Islet precursor cell (in vitro differentiated cells): ENCODE measurements at regions not wholly inside any gene's neighbourhood (a gene's known extent, or its start where the extent isn't known, plus 50 kb on each side); places are given as distances from the start of the nearest gene placed in this dataset.

Experiments
- DNase-seq: peaks from one replicate; pipeline ENCODE4 v3.0.0-alpha.2; 2018

GRCh38 chr20:24798930-24799705 is 150.0 kb upstream of the CST7 start:
- DNase-seq, result no peak

GRCh38 chr20:24799971-24800580 is 149.0 kb upstream of the CST7 start:
- DNase-seq, result no peak

GRCh38 chr20:24802286-24802820 is 146.7 kb upstream of the CST7 start:
- no peak for DNase-seq

- peak; percentile 70 for DNase-seq
Observed at GRCh38 chr20:24804481-24805206, 144.4 kb upstream of the CST7 start.

GRCh38 chr20:24805456-24806238 is 143.4 kb upstream of the CST7 start:
- DNase-seq, result no peak

GRCh38 chr20:24806705-24807676 is 142.1 kb upstream of the CST7 start:
- DNase-seq, result no peak

GRCh38 chr20:24808616-24809015 is 140.5 kb upstream of the CST7 start:
- DNase-seq, result no peak

DNA sequence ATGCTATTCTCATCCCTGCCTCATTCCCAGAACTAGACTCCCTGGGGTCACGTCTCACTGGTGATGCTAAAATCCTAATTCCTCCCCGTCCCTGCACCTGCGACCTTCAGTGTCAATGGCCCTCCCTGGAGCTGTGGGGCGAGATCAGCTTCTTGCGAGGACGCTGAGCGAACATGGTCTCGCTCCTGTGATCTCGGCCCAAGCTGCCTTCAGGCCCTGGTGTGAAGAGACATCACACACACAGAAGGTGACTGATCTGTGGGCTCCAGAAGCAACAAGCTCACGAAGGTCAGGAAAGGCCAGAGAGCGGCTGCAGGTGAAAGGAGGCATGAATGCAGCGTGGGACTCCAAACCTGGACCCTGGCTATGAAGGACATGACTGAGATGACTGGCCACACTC is 139.5 kb upstream of the CST7 start:
- no peak for DNase-seq

GRCh38 chr20:24810676-24811407 is 138.2 kb upstream of the CST7 start:
- DNase-seq, result no peak

GRCh38 chr20:24812373-24812772 is 136.7 kb upstream of the CST7 start:
- DNase-seq, result no peak

DNA sequence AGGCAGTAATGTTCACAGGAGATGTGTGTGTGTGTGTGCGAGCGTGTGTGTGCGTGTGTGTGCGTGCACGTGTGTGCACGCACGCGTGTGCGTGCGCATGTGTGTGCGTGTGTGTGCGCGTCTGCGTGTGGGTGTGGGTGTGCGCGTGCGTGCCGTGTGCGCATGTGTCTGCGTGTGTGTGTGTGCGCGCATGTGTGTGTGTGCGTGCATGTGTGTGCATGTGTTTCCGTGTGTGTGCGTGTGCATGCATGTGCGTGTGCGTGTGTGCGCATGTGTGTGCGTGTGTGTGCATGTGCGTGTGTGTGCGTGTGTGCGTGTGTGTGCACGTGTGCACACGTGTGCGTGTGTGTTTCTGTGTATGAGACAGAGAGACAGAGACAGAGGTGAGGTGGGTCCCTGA is 136.0 kb upstream of the CST7 start:
- DNase-seq, result no peak

DNA sequence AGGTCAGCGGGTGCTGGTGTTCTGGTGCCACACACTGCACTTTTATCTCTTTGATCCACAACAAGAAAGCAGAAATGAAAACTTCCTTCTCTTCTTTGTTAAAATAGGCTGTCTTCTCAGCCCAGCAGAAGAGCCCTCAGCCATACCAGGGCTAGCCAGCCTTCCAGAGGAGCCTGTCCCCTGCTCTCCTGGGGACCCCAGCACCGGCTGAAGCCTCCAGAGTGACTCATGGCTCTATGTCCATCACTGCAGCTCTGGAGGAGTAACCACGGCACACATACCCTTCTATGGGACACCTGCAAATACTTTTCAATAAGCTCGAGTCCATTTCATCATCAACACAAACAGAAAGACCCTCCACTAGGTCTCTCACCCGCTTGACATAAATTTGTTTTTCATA is 135.6 kb upstream of the CST7 start:
- no peak for DNase-seq

- DNase-seq, result no peak
Observed at GRCh38 chr20:24813936-24814335, 135.1 kb upstream of the CST7 start.

GRCh38 chr20:24814556-24815195 is 134.4 kb upstream of the CST7 start:
- no peak for DNase-seq

DNA sequence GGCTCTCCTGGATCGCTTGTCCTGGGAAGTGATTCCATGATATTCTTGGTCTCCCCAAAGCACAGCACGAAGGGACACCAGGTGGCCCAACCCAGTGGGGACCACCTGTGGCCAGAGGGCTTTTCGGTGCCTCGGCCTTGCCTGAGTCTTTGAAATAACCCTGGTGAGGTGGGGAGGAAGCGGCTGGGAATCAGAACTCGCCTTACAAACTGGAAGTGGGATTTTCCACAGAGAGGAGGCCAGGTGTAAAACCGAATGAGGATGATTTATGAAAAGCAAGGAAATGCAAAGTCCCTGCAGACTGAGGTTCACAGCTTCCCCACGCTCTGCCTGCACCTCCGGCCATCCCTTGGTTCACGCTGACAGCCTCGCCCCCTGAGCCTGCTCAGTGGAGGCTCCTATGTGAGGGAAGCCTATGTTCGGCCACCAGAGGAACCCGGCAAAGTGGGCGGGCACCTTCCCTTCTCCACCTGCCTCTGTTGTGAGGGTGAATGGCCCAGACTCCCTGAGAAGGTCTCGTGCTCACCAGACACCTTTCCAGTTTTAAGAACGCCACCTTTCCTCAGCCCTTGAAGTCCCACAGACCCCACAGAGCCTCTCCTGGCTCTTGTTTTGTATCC is 133.8 kb upstream of the CST7 start:
- DNase-seq, result no peak

GRCh38 chr20:24815931-24816330 is 133.1 kb upstream of the CST7 start:
- no peak for DNase-seq

- no peak for DNase-seq
Observed at GRCh38 chr20:24816431-24816830, 132.6 kb upstream of the CST7 start.

- DNase-seq, result no peak
Observed at GRCh38 chr20:24816907-24817306, 132.2 kb upstream of the CST7 start.

GRCh38 chr20:24817351-24817750 is 131.7 kb upstream of the CST7 start:
- no peak for DNase-seq

DNA sequence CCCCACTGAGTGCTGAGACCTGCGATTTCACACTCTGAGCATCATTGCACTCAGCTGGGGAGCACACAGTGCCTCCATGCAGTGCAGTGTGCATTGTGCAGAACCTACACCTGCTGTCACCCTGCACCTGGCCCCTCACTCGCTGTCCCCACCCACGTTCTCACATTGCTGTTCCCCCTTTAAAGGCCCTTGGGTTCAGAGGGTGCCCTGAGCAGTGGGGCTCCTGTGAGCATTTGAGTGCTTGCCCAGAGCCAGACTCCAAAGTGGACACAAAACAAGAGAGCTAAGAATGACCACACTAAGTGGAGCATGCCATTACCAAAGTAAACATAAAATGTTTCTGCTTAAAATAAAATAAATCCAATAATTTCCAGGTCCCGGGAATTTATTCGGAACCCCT is 131.0 kb upstream of the CST7 start:
- no peak for DNase-seq
